ENCODE measurements at regions not wholly inside any gene's neighbourhood (a gene's known extent, or its start where the extent isn't known, plus 50 kb on each side); places are given as distances from the start of the nearest gene placed in this dataset.

- DNase-seq = no peak
Measured at GRCh38 chr5:124581738-124582560, 164.5 kb downstream of the ZNF608 start.

GRCh38 chr5:124580925-124581737, 165.3 kb downstream of the ZNF608 start:
- DNase-seq = no peak

- DNase-seq = no peak
Measured at GRCh38 chr5:124580512-124580911, 165.9 kb downstream of the ZNF608 start.

GRCh38 chr5:124576848-124577409, 169.5 kb downstream of the ZNF608 start:
- no peak for DNase-seq

- DNase-seq = no peak
Measured at GRCh38 chr5:124575725-124576124, 170.7 kb downstream of the ZNF608 start.

GRCh38 chr5:124574521-124575436, 171.7 kb downstream of the ZNF608 start:
- DNase-seq = no peak

GRCh38 chr5:124572971-124573370, 173.5 kb downstream of the ZNF608 start:
- DNase-seq = no peak

GRCh38 chr5:124570285-124571035, 176.0 kb downstream of the ZNF608 start:
- DNase-seq = no peak

GRCh38 chr5:124566875-124567450, 179.5 kb downstream of the ZNF608 start:
- DNase-seq = no peak

GRCh38 chr5:124561451-124561850, 185.0 kb downstream of the ZNF608 start:
- no peak for DNase-seq

- no peak for DNase-seq
Measured at GRCh38 chr5:124560370-124560769, 186.1 kb downstream of the ZNF608 start.

- DNase-seq = no peak
Measured at GRCh38 chr5:124557761-124558160, 188.7 kb downstream of the ZNF608 start.

GRCh38 chr5:124554746-124555578, 191.5 kb downstream of the ZNF608 start:
- DNase-seq = no peak

- DNase-seq = no peak
Measured at GRCh38 chr5:124553911-124554310, 192.5 kb downstream of the ZNF608 start.

- DNase-seq = no peak
Measured at GRCh38 chr5:124552526-124552925, 193.9 kb downstream of the ZNF608 start.

- no peak for DNase-seq
Measured at GRCh38 chr5:124551939-124552279, 194.5 kb downstream of the ZNF608 start.

- DNase-seq = no peak
Measured at GRCh38 chr5:124550731-124551130, 195.7 kb downstream of the ZNF608 start.

GRCh38 chr5:124549891-124550436, 196.5 kb downstream of the ZNF608 start:
- DNase-seq = no peak

GRCh38 chr5:124546643-124547042, 199.8 kb downstream of the ZNF608 start:
- no peak for DNase-seq

- no peak for DNase-seq
Measured at GRCh38 chr5:124544366-124545055, 201.9 kb downstream of the ZNF608 start.
